Smooth muscle cell (in vitro differentiated cells): ENCODE measurements at regions not wholly inside any gene's neighbourhood (a gene's known extent, or its start where the extent isn't known, plus 50 kb on each side); places are given as distances from the start of the nearest gene placed in this dataset.
A peak's percentile ranks its signal among the peaks of the same experiment; 100 is the strongest.

Source experiments
- DNase-seq: peaks from one replicate; lab custom pipeline; 2025; ENCODE audit not compliant: unreplicated experiment; lab: John Stamatoyannopoulos, UW
- H2AFZ ChIP-seq: fragments of 200-600 bp; sonication (generic); 2 replicates; pipeline ENCODE4 v1.6.0; 2016; ENCODE audit warnings: antibody characterized with exemption, low read depth, mild to moderate bottlenecking
- H3F3A ChIP-seq: fragments of 200-600 bp; sonication (generic); 2 replicates; pipeline ENCODE4 v1.6.0; 2017; ENCODE audit warnings: antibody characterized with exemption, low read depth
- H3K27ac ChIP-seq: fragments of 200-600 bp; sonication (generic); 2 replicates; pipeline ENCODE4 v1.5.1; 2016; ENCODE audit warnings: low read depth, mild to moderate bottlenecking
- H3K27me3 ChIP-seq: fragments of 200-600 bp; sonication (generic); 2 replicates; pipeline ENCODE4 v1.6.1; 2016; ENCODE audit warnings: low read depth, mild to moderate bottlenecking
- H3K36me3 ChIP-seq: fragments of 200-600 bp; sonication (generic); 2 replicates; pipeline ENCODE4 v1.5.1; 2016; ENCODE audit warnings: low read depth
- H3K4me1 ChIP-seq: fragments of 200-600 bp; sonication (generic); 2 replicates; pipeline ENCODE4 v1.5.1; 2016; ENCODE audit warnings: low read depth
- H3K4me2 ChIP-seq: fragments of 200-600 bp; sonication (generic); 2 replicates; pipeline ENCODE4 v1.6.0; 2016; ENCODE audit warnings: mild to moderate bottlenecking
- H3K4me3 ChIP-seq: fragments of 200-600 bp; sonication (generic); 2 replicates; pipeline ENCODE4 v1.5.1; 2016; ENCODE audit warnings: mild to moderate bottlenecking
- H3K79me2 ChIP-seq: fragments of 200-600 bp; sonication (generic); 2 replicates; pipeline ENCODE4 v1.6.0; 2016; ENCODE audit warnings: low read depth, mild to moderate bottlenecking
- H3K9ac ChIP-seq: fragments of 200-600 bp; sonication (generic); 2 replicates; pipeline ENCODE4 v1.6.0; 2016; ENCODE audit warnings: low read depth
- H3K9me3 ChIP-seq: fragments of 200-600 bp; sonication (generic); replicated peaks from 2 replicates; pipeline ENCODE4 v1.5.1; 2016; ENCODE audit warnings: low read depth
- H4K20me1 ChIP-seq: fragments of 200-600 bp; sonication (generic); 2 replicates; pipeline ENCODE4 v1.6.0; 2016; ENCODE audit warnings: low read depth
- WGBS: methylation state at CpG from one replicate; pipeline ENCODE4 v1.1.7; 2016; ENCODE audit warnings: low lambda C conversion rate; 5-methylcytosine and 5-hydroxymethylcytosine counted together
- TF ChIP-seq, protein P1 (sequence below): fragments of 200-600 bp; sonication (generic); IDR thresholded peaks from 2 replicates; pipeline ENCODE4 v1.5.1; 2017; ENCODE audit warnings: borderline replicate concordance, mild to moderate bottlenecking, antibody characterized with exemption; ENCODE audit not compliant: insufficient read depth, poor library complexity, severe bottlenecking

- no peak for DNase-seq
- Histone ChIP-seq H3K36me3 (no peaks in the 10 kb centered on the region), H3K79me2 (no peaks in the 10 kb centered on the region), H3K9ac (no peak overlapping the region), H3K27ac (peak overlapping the region; percentile 69), H3K4me2 (no peak overlapping the region), H2AFZ (no peak overlapping the region), H3K9me3 (no peaks in the 10 kb centered on the region), H3F3A (peaks cover 22% of the 10 kb centered on the region), H4K20me1 (no peaks in the 10 kb centered on the region), H3K27me3 (no peaks in the 10 kb centered on the region), H3K4me3 (no peak overlapping the region), H3K4me1 (no peaks in the 10 kb centered on the region)
- TF ChIP-seq, protein P1, sequence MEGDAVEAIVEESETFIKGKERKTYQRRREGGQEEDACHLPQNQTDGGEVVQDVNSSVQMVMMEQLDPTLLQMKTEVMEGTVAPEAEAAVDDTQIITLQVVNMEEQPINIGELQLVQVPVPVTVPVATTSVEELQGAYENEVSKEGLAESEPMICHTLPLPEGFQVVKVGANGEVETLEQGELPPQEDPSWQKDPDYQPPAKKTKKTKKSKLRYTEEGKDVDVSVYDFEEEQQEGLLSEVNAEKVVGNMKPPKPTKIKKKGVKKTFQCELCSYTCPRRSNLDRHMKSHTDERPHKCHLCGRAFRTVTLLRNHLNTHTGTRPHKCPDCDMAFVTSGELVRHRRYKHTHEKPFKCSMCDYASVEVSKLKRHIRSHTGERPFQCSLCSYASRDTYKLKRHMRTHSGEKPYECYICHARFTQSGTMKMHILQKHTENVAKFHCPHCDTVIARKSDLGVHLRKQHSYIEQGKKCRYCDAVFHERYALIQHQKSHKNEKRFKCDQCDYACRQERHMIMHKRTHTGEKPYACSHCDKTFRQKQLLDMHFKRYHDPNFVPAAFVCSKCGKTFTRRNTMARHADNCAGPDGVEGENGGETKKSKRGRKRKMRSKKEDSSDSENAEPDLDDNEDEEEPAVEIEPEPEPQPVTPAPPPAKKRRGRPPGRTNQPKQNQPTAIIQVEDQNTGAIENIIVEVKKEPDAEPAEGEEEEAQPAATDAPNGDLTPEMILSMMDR = no peak
- WGBS = 59% methylated on average over 13 of the region's 13 CpGs
These were observed 112.5 kb upstream of the SLC44A3 start for GRCh38 chr1:94707321-94708298.

- Histone ChIP-seq H2AFZ (no peak overlapping the region), H4K20me1 (no peaks in the 10 kb centered on the region), H3K9ac (no peak overlapping the region), H3K27ac (peak overlapping the region; percentile 56), H3K27me3 (no peaks in the 10 kb centered on the region), H3K36me3 (no peaks in the 10 kb centered on the region), H3K4me2 (peak overlapping the region; percentile 18), H3K4me3 (no peak overlapping the region), H3K79me2 (no peaks in the 10 kb centered on the region), H3F3A (peaks cover 6% of the 10 kb centered on the region), H3K9me3 (no peaks in the 10 kb centered on the region), H3K4me1 (peaks cover 12% of the 10 kb centered on the region)
- TF ChIP-seq, protein P1 = no peak
- DNase-seq = no peak
- 71% methylated on average over 1 of the region's 1 CpG for WGBS
These were observed 117.7 kb upstream of the SLC44A3 start for GRCh38 chr1:94702442-94702815.

- 88% methylated on average over 2 of the region's 2 CpGs for WGBS
- TF ChIP-seq, protein P1 = no peak
These were observed 118.2 kb upstream of the SLC44A3 start for GRCh38 chr1:94701796-94702441.

More at GRCh38 chr1:94701796-94702441, 118.2 kb upstream of the SLC44A3 start:
- no peaks in the 10 kb centered on the region for H3K9me3 ChIP-seq
- H3K27ac ChIP-seq = peak overlapping the region; percentile 56
- H3K4me1 ChIP-seq = peaks cover 12% of the 10 kb centered on the region
- no peaks in the 10 kb centered on the region for H4K20me1 ChIP-seq
- no peak overlapping the region for H3K9ac ChIP-seq
- no peaks in the 10 kb centered on the region for H3K27me3 ChIP-seq
- peaks cover 6% of the 10 kb centered on the region for H3F3A ChIP-seq
- peak overlapping the region; percentile 18 for H3K4me2 ChIP-seq
- no peak overlapping the region for H2AFZ ChIP-seq
- no peaks in the 10 kb centered on the region for H3K36me3 ChIP-seq
- no peak overlapping the region for H3K4me3 ChIP-seq
- DNase-seq = no peak
- H3K79me2 ChIP-seq = no peaks in the 10 kb centered on the region
